ENCODE measurements at regions not wholly inside any gene's neighbourhood (a gene's known extent, or its start where the extent isn't known, plus 50 kb on each side); places are given as distances from the start of the nearest gene placed in this dataset.

DNA sequence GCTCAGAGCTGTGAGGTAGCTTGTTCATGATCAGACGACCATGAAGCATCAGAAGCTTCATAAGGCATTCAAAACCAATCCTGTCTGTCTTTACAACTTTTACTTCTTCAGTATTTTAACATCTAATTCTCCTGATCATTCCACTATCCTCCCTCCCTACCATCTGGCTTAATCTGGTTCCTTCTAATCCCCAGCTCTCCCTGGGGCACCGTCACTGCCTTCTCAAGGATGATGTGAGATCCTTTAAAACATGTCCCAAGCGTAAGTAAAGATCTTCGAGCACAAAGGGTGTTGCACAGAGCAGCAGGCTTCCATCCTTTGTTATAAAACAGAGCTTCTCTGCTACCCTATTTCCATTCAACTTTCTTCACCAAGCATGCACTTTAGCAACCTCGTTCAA lies 362.7 kb upstream of the ARRDC4 start:
- Histone ChIP-seq H3K27me3 (no peaks in the 10 kb centered on the region), H3K4me1 (no peaks in the 10 kb centered on the region), H3K9me3 (no peaks in the 10 kb centered on the region), H3K4me3 (no peak overlapping the region), H3K36me3 (no peaks in the 10 kb centered on the region), H3K27ac (no peak overlapping the region)
- no peak for TF ChIP-seq POLR2AphosphoS5 (IDR thresholded peaks at IDR 0.05)
- TF ChIP-seq, protein P1, sequence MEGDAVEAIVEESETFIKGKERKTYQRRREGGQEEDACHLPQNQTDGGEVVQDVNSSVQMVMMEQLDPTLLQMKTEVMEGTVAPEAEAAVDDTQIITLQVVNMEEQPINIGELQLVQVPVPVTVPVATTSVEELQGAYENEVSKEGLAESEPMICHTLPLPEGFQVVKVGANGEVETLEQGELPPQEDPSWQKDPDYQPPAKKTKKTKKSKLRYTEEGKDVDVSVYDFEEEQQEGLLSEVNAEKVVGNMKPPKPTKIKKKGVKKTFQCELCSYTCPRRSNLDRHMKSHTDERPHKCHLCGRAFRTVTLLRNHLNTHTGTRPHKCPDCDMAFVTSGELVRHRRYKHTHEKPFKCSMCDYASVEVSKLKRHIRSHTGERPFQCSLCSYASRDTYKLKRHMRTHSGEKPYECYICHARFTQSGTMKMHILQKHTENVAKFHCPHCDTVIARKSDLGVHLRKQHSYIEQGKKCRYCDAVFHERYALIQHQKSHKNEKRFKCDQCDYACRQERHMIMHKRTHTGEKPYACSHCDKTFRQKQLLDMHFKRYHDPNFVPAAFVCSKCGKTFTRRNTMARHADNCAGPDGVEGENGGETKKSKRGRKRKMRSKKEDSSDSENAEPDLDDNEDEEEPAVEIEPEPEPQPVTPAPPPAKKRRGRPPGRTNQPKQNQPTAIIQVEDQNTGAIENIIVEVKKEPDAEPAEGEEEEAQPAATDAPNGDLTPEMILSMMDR (IDR thresholded peaks at IDR 0.05), result no peak
- TF ChIP-seq POLR2A (IDR thresholded peaks at IDR 0.05), result no peak
- intact Hi-C loops (cut with DNase I; ENCODE audit: low total_unique reads), result no loop called here
- no peak for DNase-seq (ENCODE audit: low spot score in 2 of 2)

DNA sequence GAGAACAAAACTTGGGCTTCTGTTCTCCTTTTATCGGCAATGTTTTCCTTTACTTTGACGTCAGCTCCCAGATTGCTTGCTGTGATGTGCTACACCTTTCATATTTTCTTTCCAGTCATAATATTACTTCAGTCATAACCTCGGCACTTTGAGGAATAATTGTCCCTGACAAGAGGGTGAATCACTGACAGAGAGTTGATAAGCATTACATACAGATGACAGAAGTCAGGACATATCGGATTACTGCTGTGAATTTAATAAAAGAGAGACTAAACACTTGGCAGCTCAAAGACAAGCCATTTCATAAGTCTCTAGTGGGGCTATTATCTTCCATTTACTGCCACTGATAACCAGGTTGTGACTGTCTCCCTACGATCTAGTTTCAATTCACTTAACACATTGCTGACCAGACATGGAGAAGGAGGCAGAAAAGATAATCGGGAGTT lies 362.1 kb upstream of the ARRDC4 start:
- Histone ChIP-seq H3K4me3 (no peak overlapping the region), H3K27me3 (no peaks in the 10 kb centered on the region), H3K36me3 (no peaks in the 10 kb centered on the region), H3K9me3 (no peaks in the 10 kb centered on the region), H3K27ac (no peak overlapping the region), H3K4me1 (no peaks in the 10 kb centered on the region)
- DNase-seq (ENCODE audit: low spot score in 2 of 2), result no peak
- TF ChIP-seq, protein P1 (IDR thresholded peaks at IDR 0.05), result no peak
- TF ChIP-seq POLR2AphosphoS5 (IDR thresholded peaks at IDR 0.05) (no peak), POLR2A (IDR thresholded peaks at IDR 0.05) (no peak)
- intact Hi-C loops (cut with DNase I; ENCODE audit: low total_unique reads), result no loop called here

DNA sequence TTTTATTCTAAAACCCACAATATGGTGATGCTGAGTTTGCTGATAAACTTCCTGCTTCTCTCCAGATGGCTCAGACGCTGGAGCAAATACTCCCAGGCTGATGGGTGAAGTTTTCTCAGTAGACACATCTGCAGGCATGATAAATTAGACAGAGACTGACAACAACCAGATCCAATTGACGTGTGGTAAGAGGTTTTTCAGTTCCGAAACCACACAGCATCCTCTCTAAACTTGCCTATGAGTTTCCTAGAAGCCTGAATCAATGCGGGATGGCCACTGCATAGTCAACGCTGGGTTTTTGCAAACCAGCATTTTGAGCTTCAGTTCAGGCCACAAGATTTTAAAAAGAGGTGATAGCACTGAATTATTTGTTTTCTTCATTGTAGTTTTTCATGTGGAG lies 360.3 kb upstream of the ARRDC4 start:
- no peaks in the 10 kb centered on the region for H3K9me3 ChIP-seq
- H3K27me3 ChIP-seq, result no peaks in the 10 kb centered on the region
- no peak overlapping the region for H3K4me3 ChIP-seq
- no peak for TF ChIP-seq POLR2A (IDR thresholded peaks at IDR 0.05)
- TF ChIP-seq POLR2AphosphoS5 (IDR thresholded peaks at IDR 0.05), result no peak
- TF ChIP-seq, protein P1 (IDR thresholded peaks at IDR 0.05), result no peak
- H3K4me1 ChIP-seq, result no peaks in the 10 kb centered on the region
- DNase-seq (ENCODE audit: low spot score in 2 of 2), result no peak
- intact Hi-C loops (cut with DNase I; ENCODE audit: low total_unique reads), result no loop called here
- no peak overlapping the region for H3K27ac ChIP-seq
- H3K36me3 ChIP-seq, result no peaks in the 10 kb centered on the region

DNA sequence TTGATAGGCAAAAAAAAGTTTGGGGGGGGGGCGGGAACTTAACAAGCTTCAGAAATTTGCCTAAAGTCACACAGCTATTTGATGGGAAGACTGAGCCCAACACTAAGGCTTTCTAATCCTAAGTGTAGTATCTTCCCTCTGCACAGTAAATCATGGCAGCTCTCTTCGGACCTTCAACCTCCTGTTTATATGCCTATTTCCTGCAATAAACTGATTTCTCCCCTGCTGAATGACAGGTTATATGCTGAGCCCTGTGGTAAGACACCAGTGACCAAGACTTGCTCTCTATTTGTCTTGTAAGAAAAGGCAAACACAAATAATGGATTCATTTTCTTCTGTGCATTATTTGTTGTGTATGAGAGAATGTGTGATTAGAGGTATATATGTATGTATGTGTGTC lies 355.8 kb upstream of the ARRDC4 start:
- Histone ChIP-seq H3K4me3 (no peak overlapping the region), H3K27me3 (no peaks in the 10 kb centered on the region), H3K27ac (no peak overlapping the region), H3K4me1 (no peaks in the 10 kb centered on the region), H3K36me3 (no peaks in the 10 kb centered on the region), H3K9me3 (peaks cover 7% of the 10 kb centered on the region in 2 donors)
- no peak for DNase-seq (ENCODE audit: low spot score in 2 of 2)
- intact Hi-C loops (cut with DNase I; ENCODE audit: low total_unique reads), result no loop called here
- TF ChIP-seq, protein P1 (IDR thresholded peaks at IDR 0.05), result no peak
- no peak for TF ChIP-seq POLR2A (IDR thresholded peaks at IDR 0.05)
- TF ChIP-seq POLR2AphosphoS5 (IDR thresholded peaks at IDR 0.05), result no peak

DNA sequence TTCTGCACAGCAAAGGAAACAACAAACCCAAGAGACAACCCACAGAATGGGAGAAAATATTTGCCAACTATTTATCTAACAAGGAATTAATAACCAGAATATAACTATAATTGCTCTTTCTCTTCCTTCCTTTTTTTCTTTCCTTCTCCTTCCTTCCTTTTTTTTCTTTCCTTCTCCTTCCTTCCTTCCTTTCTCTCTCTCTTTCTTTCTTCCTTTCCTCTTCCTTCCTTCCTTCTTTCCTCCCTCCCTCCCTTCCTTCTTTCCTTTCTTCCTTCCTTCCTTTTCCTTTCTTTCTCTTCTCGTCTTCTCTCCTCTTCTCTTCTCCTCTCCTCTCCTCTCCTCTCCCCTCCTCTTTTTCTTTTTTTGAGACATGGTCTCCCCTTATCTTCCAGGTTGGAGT lies 345.4 kb upstream of the ARRDC4 start:
- no peak overlapping the region for H3K27ac ChIP-seq
- H3K4me3 ChIP-seq, result no peak overlapping the region
- H3K36me3 ChIP-seq, result no peaks in the 10 kb centered on the region
- H3K4me1 ChIP-seq, result no peaks in the 10 kb centered on the region
- TF ChIP-seq POLR2AphosphoS5 (IDR thresholded peaks at IDR 0.05) (no peak), POLR2A (IDR thresholded peaks at IDR 0.05) (no peak)
- TF ChIP-seq, protein P1 (IDR thresholded peaks at IDR 0.05), result no peak
- intact Hi-C loops (cut with DNase I; ENCODE audit: low total_unique reads), result no loop called here
- H3K27me3 ChIP-seq, result no peaks in the 10 kb centered on the region
- DNase-seq (ENCODE audit: low spot score in 2 of 2), result no peak
- H3K9me3 ChIP-seq, result peaks cover 0 to 9% of the 10 kb centered on the region in 2 donors

Measured in breast epithelium (tissue), 4 donors.